ENCODE measurements at regions not wholly inside any gene's neighbourhood (a gene's known extent, or its start where the extent isn't known, plus 50 kb on each side); places are given as distances from the start of the nearest gene placed in this dataset.

- H3K4me3 ChIP-seq: no peak overlapping the region
- TF ChIP-seq CTCF (IDR thresholded peaks at IDR 0.05 in 4 of 5, conservative IDR thresholded peaks at IDR 0.05 in 1 of 5) (no peak), POLR2A (IDR thresholded peaks at IDR 0.05) (no peak)
- DNase-seq (no peak), ATAC-seq (no peak)
- in situ Hi-C loops (cut with MboI; ENCODE audit: low sequenced_read_pairs in 4 of 4) (loop anchor here (5.0 to 25.0 kb wide), 3 partner anchors 325 to 340 kb away; partner anchors contain the start of gene KCND2 (in 3 of the 4)), intact Hi-C loops (cut with DNase I; ENCODE audit: low total_unique reads) (no loop called here)
- H3K36me3 ChIP-seq: no peaks in the 10 kb centered on the region
- no peak overlapping the region for H3K27ac ChIP-seq
- H3K4me1 ChIP-seq: no peaks in the 10 kb centered on the region
- no peaks in the 10 kb centered on the region for H3K9me3 ChIP-seq
- no peaks in the 10 kb centered on the region for H3K27me3 ChIP-seq
Observed at GRCh38 chr7:119937745-119938144, 335.2 kb upstream of the KCND2 start.

GRCh38 chr7:119943942-119944600 lies 328.9 kb upstream of the KCND2 start:
- ATAC-seq (no peak), DNase-seq (no peak)
- in situ Hi-C loops (cut with MboI; ENCODE audit: low sequenced_read_pairs in 4 of 4): loop anchor here in 1 of 4 donors (25.0 kb wide), 1 partner anchor 318 kb away; the partner anchor contains the start of gene KCND2
- Histone ChIP-seq H3K27me3 (no peaks in the 10 kb centered on the region), H3K9me3 (no peaks in the 10 kb centered on the region), H3K4me3 (no peak overlapping the region), H3K4me1 (no peaks in the 10 kb centered on the region), H3K36me3 (no peaks in the 10 kb centered on the region), H3K27ac (no peak overlapping the region)
- intact Hi-C loops (cut with DNase I; ENCODE audit: low total_unique reads): no loop called here
- TF ChIP-seq CTCF (IDR thresholded peaks at IDR 0.05 in 4 of 5, conservative IDR thresholded peaks at IDR 0.05 in 1 of 5): no peak

GRCh38 chr7:119944601-119944972 lies 328.4 kb upstream of the KCND2 start:
- intact Hi-C loops (cut with DNase I; ENCODE audit: low total_unique reads): no loop called here

DNA sequence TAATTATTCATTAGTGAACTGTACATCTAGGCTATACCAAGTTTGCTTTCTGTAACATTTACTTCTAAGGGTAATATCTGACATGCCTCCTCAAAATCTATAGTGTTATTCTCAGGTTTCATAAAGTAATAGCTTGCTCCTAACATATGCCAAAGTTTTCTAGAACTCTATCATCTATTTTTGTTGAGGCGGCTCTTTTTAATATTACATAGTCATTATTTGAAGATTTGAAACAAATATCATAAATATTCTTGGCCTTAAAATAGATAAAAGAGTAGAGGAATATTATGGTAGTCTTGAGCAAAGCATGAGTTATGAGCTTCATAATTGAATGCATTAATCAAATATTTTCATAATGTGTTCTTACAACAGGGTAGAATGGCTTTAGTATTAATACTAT lies 327.2 kb upstream of the KCND2 start:
- no peak for ATAC-seq
- in situ Hi-C loops (cut with MboI; ENCODE audit: low sequenced_read_pairs in 4 of 4) (loop anchor here in 1 of 4 donors (25.0 kb wide), 1 partner anchor 316 kb away; the partner anchor contains the start of gene KCND2), intact Hi-C loops (cut with DNase I; ENCODE audit: low total_unique reads) (no loop called here)
- no peak overlapping the region for H3K4me3 ChIP-seq
- DNase-seq: no peak
- no peak overlapping the region for H3K27ac ChIP-seq
- TF ChIP-seq POLR2A (IDR thresholded peaks at IDR 0.05): no peak
- no peak for TF ChIP-seq CTCF (IDR thresholded peaks at IDR 0.05 in 4 of 5, conservative IDR thresholded peaks at IDR 0.05 in 1 of 5)
- H3K4me1 ChIP-seq: no peaks in the 10 kb centered on the region
- H3K9me3 ChIP-seq: no peaks in the 10 kb centered on the region
- no peaks in the 10 kb centered on the region for H3K36me3 ChIP-seq
- H3K27me3 ChIP-seq: no peaks in the 10 kb centered on the region

More at GRCh38 chr7:119944601-119944972, 328.4 kb upstream of the KCND2 start:
- no peak for ATAC-seq
- Histone ChIP-seq H3K4me3 (no peak overlapping the region), H3K36me3 (no peaks in the 10 kb centered on the region), H3K9me3 (no peaks in the 10 kb centered on the region), H3K4me1 (no peaks in the 10 kb centered on the region), H3K27ac (no peak overlapping the region), H3K27me3 (no peaks in the 10 kb centered on the region)
- in situ Hi-C loops (cut with MboI; ENCODE audit: low sequenced_read_pairs in 4 of 4): loop anchor here in 1 of 4 donors (25.0 kb wide), 1 partner anchor 318 kb away; the partner anchor contains the start of gene KCND2
- TF ChIP-seq CTCF (IDR thresholded peaks at IDR 0.05 in 4 of 5, conservative IDR thresholded peaks at IDR 0.05 in 1 of 5): no peak
- TF ChIP-seq POLR2A (IDR thresholded peaks at IDR 0.05): no peak
- no peak for DNase-seq

All from gastrocnemius medialis (tissue), 4 donors.